ENCODE measurements at regions not wholly inside any gene's neighbourhood (a gene's known extent, or its start where the extent isn't known, plus 50 kb on each side); places are given as distances from the start of the nearest gene placed in this dataset.

- Mint-ChIP-seq H3K27ac (no peak overlapping the region), H3K4me3 (no peak overlapping the region), H3K4me1 (no peaks in the 10 kb centered on the region), H3K27me3 (peaks cover 10% of the 10 kb centered on the region), H3K9me3 (ENCODE audit: insufficient read depth) (no peaks in the 10 kb centered on the region)
- ATAC-seq (ENCODE audit: low read depth) = no peak
- Histone ChIP-seq H3K36me3 (replicated peaks in 1 of 2; ENCODE audit: control extremely low read depth in 1 of 2, control insufficient read depth in 1 of 2, extremely low read depth in 1 of 2, insufficient read depth in 2 of 2, low read length in 1 of 2) (no peaks in the 10 kb centered on the region), H3K79me2 (ENCODE audit: control insufficient read depth, insufficient read depth, low read length) (no peaks in the 10 kb centered on the region), H2AFZ (ENCODE audit: insufficient read depth, low read depth, low read length, poor library complexity, severe bottlenecking) (no peak overlapping the region), H3K27ac (ENCODE audit: low read length in 2 of 2) (no peak overlapping the region), H4K20me1 (ENCODE audit: control insufficient read depth, insufficient read depth, low read length, poor library complexity, severe bottlenecking) (no peaks in the 10 kb centered on the region), H3K9me3 (ENCODE audit: control extremely low read depth in 1 of 3, control insufficient read depth in 2 of 3, insufficient read depth in 1 of 3, low read length in 2 of 3) (peaks cover 0 to 20% (median 2%) of the 10 kb centered on the region in 3 donors), H3K4me3 (ENCODE audit: control extremely low read depth in 1 of 5, extremely low read depth in 1 of 5, insufficient read depth in 1 of 5, low read depth in 2 of 5, low read length in 4 of 5) (no peak overlapping the region), H3K27me3 (replicated peaks in 1 of 4; ENCODE audit: control extremely low read depth in 1 of 4, control insufficient read depth in 3 of 4, insufficient read depth in 4 of 4, low read length in 3 of 4) (no peaks in the 10 kb centered on the region), H3K9ac (ENCODE audit: low read length) (no peak overlapping the region), H3K4me1 (ENCODE audit: control insufficient read depth in 2 of 2, insufficient read depth in 2 of 2, low read length in 2 of 2) (no peaks in the 10 kb centered on the region), H3K4me2 (replicated peaks; ENCODE audit: low read depth, low read length, poor library complexity, severe bottlenecking) (no peak overlapping the region)
- intact Hi-C loops (cut with micrococcal nuclease) = no loop called here
- DNase-seq = no peak
- WGBS (ENCODE audit: insufficient coverage) = 94% methylated on average over 7 of the region's 9 CpGs
- no peak for TF ChIP-seq EZH2 (IDR thresholded peaks at IDR 0.05; ENCODE audit: borderline replicate concordance, insufficient read depth, low read depth, low read length, poor library complexity, severe bottlenecking)
- no peak for TF ChIP-seq CTCF (IDR thresholded peaks at IDR 0.05)
- CTCF ChIA-PET = no interaction called here
- POLR2A ChIA-PET = no interaction called here
These were observed 210.2 kb upstream of the TNP1 start for GRCh38 chr2:217070043-217070430.

- ChIA-PET POLR2A (no interaction called here), CTCF (no interaction called here)
- no peaks in the 10 kb centered on the region for H3K27me3 ChIP-seq (replicated peaks in 1 of 4; ENCODE audit: control extremely low read depth in 1 of 4, control insufficient read depth in 3 of 4, insufficient read depth in 4 of 4, low read length in 3 of 4)
- intact Hi-C loops (cut with micrococcal nuclease) = no loop called here
- Mint-ChIP-seq H3K9me3 (ENCODE audit: insufficient read depth) (no peaks in the 10 kb centered on the region), H3K27ac (no peak overlapping the region), H3K4me3 (no peak overlapping the region), H3K27me3 (peaks cover 8% of the 10 kb centered on the region), H3K4me1 (no peaks in the 10 kb centered on the region)
- H3K4me1 ChIP-seq (ENCODE audit: control insufficient read depth in 2 of 2, insufficient read depth in 2 of 2, low read length in 2 of 2) = no peaks in the 10 kb centered on the region
- H3K9ac ChIP-seq (ENCODE audit: low read length) = no peak overlapping the region
- H4K20me1 ChIP-seq (ENCODE audit: control insufficient read depth, insufficient read depth, low read length, poor library complexity, severe bottlenecking) = no peaks in the 10 kb centered on the region
- no peak for TF ChIP-seq CTCF (IDR thresholded peaks at IDR 0.05)
- TF ChIP-seq EZH2 (IDR thresholded peaks at IDR 0.05; ENCODE audit: borderline replicate concordance, insufficient read depth, low read depth, low read length, poor library complexity, severe bottlenecking) = no peak
- 95% methylated on average over 7 of the region's 7 CpGs for WGBS (ENCODE audit: insufficient coverage)
- H2AFZ ChIP-seq (ENCODE audit: insufficient read depth, low read depth, low read length, poor library complexity, severe bottlenecking) = no peak overlapping the region
- H3K4me3 ChIP-seq (ENCODE audit: control extremely low read depth in 1 of 5, extremely low read depth in 1 of 5, insufficient read depth in 1 of 5, low read depth in 2 of 5, low read length in 4 of 5) = no peak overlapping the region
- H3K79me2 ChIP-seq (ENCODE audit: control insufficient read depth, insufficient read depth, low read length) = no peaks in the 10 kb centered on the region
- DNase-seq (no peak), ATAC-seq (ENCODE audit: low read depth) (no peak)
- no peak overlapping the region for H3K27ac ChIP-seq (ENCODE audit: low read length in 2 of 2)
- H3K36me3 ChIP-seq (replicated peaks in 1 of 2; ENCODE audit: control extremely low read depth in 1 of 2, control insufficient read depth in 1 of 2, extremely low read depth in 1 of 2, insufficient read depth in 2 of 2, low read length in 1 of 2) = no peaks in the 10 kb centered on the region
- H3K4me2 ChIP-seq (replicated peaks; ENCODE audit: low read depth, low read length, poor library complexity, severe bottlenecking) = no peak overlapping the region
- H3K9me3 ChIP-seq (ENCODE audit: control extremely low read depth in 1 of 3, control insufficient read depth in 2 of 3, insufficient read depth in 1 of 3, low read length in 2 of 3) = peaks cover 0 to 20% (median 2%) of the 10 kb centered on the region in 3 donors
These were observed 209.6 kb upstream of the TNP1 start for GRCh38 chr2:217069263-217070042.
